GM12878 (cell line): ENCODE measurements at regions not wholly inside any gene's neighbourhood (a gene's known extent, or its start where the extent isn't known, plus 50 kb on each side); places are given as distances from the start of the nearest gene placed in this dataset.

Experiments used
- ATF7 ChIP-seq: fragments of 450-650 bp; IDR thresholded peaks from 2 replicates; pipeline ENCODE4 v1.6.1; 2016; ENCODE audit warnings: low read depth, mild to moderate bottlenecking
- BCL11A ChIP-seq: IDR thresholded peaks from 2 replicates; pipeline ENCODE4 v1.6.1; 2011; ENCODE audit warnings: low read depth, low read length
- BHLHE40 ChIP-seq, 2 experiments: fragments of 450-650 bp in 1 of 2; IDR thresholded peaks; 2 replicates each; pipeline ENCODE4 v1.6.1; 2011 to 2017; ENCODE audit warnings: low read depth in 2 of 2, borderline replicate concordance in 1 of 2, improper control_type of control experiment in 1 of 2, low read length in 1 of 2, mild to moderate bottlenecking in 1 of 2
- CBFB ChIP-seq: IDR thresholded peaks from 2 replicates; pipeline ENCODE4 v1.6.1; 2016; ENCODE audit warnings: antibody characterized with exemption, low read depth
- CEBPB ChIP-seq, 2 experiments: fragments of 150-350 bp in 1 of 2; IDR thresholded peaks; 2 replicates each; pipeline ENCODE4 v1.6.1; 2012 to 2014; ENCODE audit warnings: low read depth in 2 of 2, low read length in 2 of 2, borderline replicate concordance in 1 of 2, inconsistent platforms in 1 of 2
- NFYA ChIP-seq: IDR thresholded peaks from 2 replicates; pipeline ENCODE4 v1.6.1; 2011; ENCODE audit warnings: low read depth, mild to moderate bottlenecking, low read length, improper control_type of control experiment, borderline replicate concordance
- NR2C2 ChIP-seq: IDR thresholded peaks from 2 replicates; pipeline ENCODE4 v1.6.1; 2011; ENCODE audit warnings: borderline replicate concordance, low read depth; ENCODE audit not compliant: control insufficient read depth, insufficient read length
- POLR2A ChIP-seq: IDR thresholded peaks from 2 replicates; pipeline ENCODE4 v1.6.1; 2011; ENCODE audit warnings: low read depth, mild to moderate bottlenecking, low read length
- RAD21 ChIP-seq: IDR thresholded peaks from 2 replicates; pipeline ENCODE4 v1.6.1; 2011; ENCODE audit warnings: mild to moderate bottlenecking, low read depth, low read length, moderate library complexity; ENCODE audit not compliant: insufficient read depth
- RFX5 ChIP-seq: IDR thresholded peaks from 2 replicates; pipeline ENCODE4 v1.6.1; 2011; ENCODE audit warnings: low read depth, low read length, improper control_type of control experiment
- TAF1 ChIP-seq: IDR thresholded peaks from 2 replicates; pipeline ENCODE4 v1.6.1; 2011; ENCODE audit warnings: mild to moderate bottlenecking, low read depth, low read length, borderline replicate concordance
- ZNF274 ChIP-seq: IDR thresholded peaks from one replicate; pipeline ENCODE4 v1.8.0; 2011; ENCODE audit not compliant: insufficient read length, insufficient read depth
- TF ChIP-seq, protein P1 (sequence below): IDR thresholded peaks from 2 replicates; pipeline ENCODE4 v1.6.1; 2012; ENCODE audit warnings: low read depth, low read length, improper control_type of control experiment
- TF ChIP-seq, protein P2 (sequence below), 3 experiments: IDR thresholded peaks in 2 of 3; conservative IDR thresholded peaks in 1 of 3; 2 replicates each; pipeline ENCODE4 v1.5.1; 2011; ENCODE audit warnings: low read depth in 3 of 3, low read length in 3 of 3, mild to moderate bottlenecking in 3 of 3, control low read depth in 2 of 3, moderate library complexity in 2 of 3, inconsistent platforms in 1 of 3, mixed read lengths in 1 of 3; ENCODE audit not compliant: control insufficient read depth in 2 of 3, insufficient read depth in 1 of 3; ENCODE audit errors: extremely low read depth in 1 of 3

DNA sequence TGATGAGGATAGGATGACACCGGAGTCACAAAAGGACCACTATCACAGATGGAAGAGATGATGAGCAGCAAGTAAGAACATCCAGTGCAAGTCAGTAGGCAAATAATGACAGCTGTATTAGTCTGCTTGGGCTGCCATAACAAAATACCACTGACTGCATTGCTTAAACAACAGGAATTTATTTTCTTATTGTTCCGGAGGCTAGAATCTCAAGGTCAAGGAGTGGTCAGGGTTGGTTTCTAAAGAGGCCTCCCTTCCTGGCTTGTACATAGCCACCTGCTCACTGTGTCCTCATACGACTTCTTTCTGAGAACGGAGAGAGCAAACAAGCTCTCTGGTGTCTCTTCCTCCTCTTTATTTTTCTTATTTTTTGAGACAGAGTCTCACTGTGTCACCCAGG, 380.7 kb downstream of the PLOD2 start:
- TF ChIP-seq RFX5 (no peak), NFYA (no peak), CEBPB (IDR thresholded peaks at IDR 0.05; ENCODE audit: borderline replicate concordance in 1 of 2, low read depth in 2 of 2, low read length in 2 of 2) (no peak), ZNF274 (no peak), POLR2A (no peak), CBFB (no peak), RAD21 (no peak), BCL11A (no peak), BHLHE40 (IDR thresholded peaks at IDR 0.05; ENCODE audit: borderline replicate concordance in 1 of 2, low read depth in 2 of 2, low read length in 1 of 2) (no peak), ATF7 (no peak), TAF1 (no peak), NR2C2 (no peak)
- TF ChIP-seq, protein P1, sequence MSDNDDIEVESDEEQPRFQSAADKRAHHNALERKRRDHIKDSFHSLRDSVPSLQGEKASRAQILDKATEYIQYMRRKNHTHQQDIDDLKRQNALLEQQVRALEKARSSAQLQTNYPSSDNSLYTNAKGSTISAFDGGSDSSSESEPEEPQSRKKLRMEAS, result no peak
- TF ChIP-seq, protein P2, sequence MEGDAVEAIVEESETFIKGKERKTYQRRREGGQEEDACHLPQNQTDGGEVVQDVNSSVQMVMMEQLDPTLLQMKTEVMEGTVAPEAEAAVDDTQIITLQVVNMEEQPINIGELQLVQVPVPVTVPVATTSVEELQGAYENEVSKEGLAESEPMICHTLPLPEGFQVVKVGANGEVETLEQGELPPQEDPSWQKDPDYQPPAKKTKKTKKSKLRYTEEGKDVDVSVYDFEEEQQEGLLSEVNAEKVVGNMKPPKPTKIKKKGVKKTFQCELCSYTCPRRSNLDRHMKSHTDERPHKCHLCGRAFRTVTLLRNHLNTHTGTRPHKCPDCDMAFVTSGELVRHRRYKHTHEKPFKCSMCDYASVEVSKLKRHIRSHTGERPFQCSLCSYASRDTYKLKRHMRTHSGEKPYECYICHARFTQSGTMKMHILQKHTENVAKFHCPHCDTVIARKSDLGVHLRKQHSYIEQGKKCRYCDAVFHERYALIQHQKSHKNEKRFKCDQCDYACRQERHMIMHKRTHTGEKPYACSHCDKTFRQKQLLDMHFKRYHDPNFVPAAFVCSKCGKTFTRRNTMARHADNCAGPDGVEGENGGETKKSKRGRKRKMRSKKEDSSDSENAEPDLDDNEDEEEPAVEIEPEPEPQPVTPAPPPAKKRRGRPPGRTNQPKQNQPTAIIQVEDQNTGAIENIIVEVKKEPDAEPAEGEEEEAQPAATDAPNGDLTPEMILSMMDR (IDR thresholded peaks at IDR 0.05 in 2 of 3, conservative IDR thresholded peaks at IDR 0.05 in 1 of 3; ENCODE audit: control insufficient read depth in 2 of 3, extremely low read depth in 1 of 3, insufficient read depth in 1 of 3, low read depth in 3 of 3, low read length in 3 of 3), result no peak
